ENCODE measurements at regions not wholly inside any gene's neighbourhood (a gene's known extent, or its start where the extent isn't known, plus 50 kb on each side); places are given as distances from the start of the nearest gene placed in this dataset.

- no peak overlapping the region for H3K27ac ChIP-seq
- no peak overlapping the region for H3K4me3 ChIP-seq
- H3K27me3 ChIP-seq: no peaks in the 10 kb centered on the region
- 67 to 79% (median 71%) methylated on average over 4 of the region's 4 CpGs for WGBS, 5 donors
- H3K36me3 ChIP-seq: no peaks in the 10 kb centered on the region
- no peak for DNase-seq
- no peaks in the 10 kb centered on the region for H3K9me3 ChIP-seq
- TF ChIP-seq CTCF (IDR thresholded peaks at IDR 0.05) (no peak), EP300 (IDR thresholded peaks at IDR 0.05) (no peak), POLR2AphosphoS5 (IDR thresholded peaks at IDR 0.05) (no peak), POLR2A (IDR thresholded peaks at IDR 0.05) (no peak)
- H3K4me1 ChIP-seq: peaks cover 0 to 7% (median 0%) of the 10 kb centered on the region in 4 donors
- intact Hi-C loops (cut with DNase I; ENCODE audit: low total_unique reads): no loop called here
Observed at GRCh38 chr18:27860011-27860410, 316.9 kb downstream of the CDH2 start.

- Histone ChIP-seq H3K4me3 (no peak overlapping the region), H3K27me3 (no peaks in the 10 kb centered on the region), H3K27ac (no peak overlapping the region), H3K4me1 (peaks cover 0 to 7% (median 0%) of the 10 kb centered on the region in 4 donors), H3K36me3 (no peaks in the 10 kb centered on the region), H3K9me3 (no peaks in the 10 kb centered on the region)
- TF ChIP-seq EP300 (IDR thresholded peaks at IDR 0.05) (no peak), POLR2A (IDR thresholded peaks at IDR 0.05) (no peak), POLR2AphosphoS5 (IDR thresholded peaks at IDR 0.05) (no peak), CTCF (IDR thresholded peaks at IDR 0.05) (no peak)
- no peak for DNase-seq
- 89 to 100% (median 97%) methylated on average over 1 of the region's 1 CpG for WGBS, 5 donors
- intact Hi-C loops (cut with DNase I; ENCODE audit: low total_unique reads): no loop called here
Observed at GRCh38 chr18:27856820-27857219, 320.1 kb downstream of the CDH2 start.

GRCh38 chr18:27855486-27855885 is 321.4 kb downstream of the CDH2 start:
- Histone ChIP-seq H3K36me3 (no peaks in the 10 kb centered on the region), H3K27ac (no peak overlapping the region), H3K9me3 (no peaks in the 10 kb centered on the region), H3K4me3 (no peak overlapping the region), H3K27me3 (no peaks in the 10 kb centered on the region), H3K4me1 (peaks cover 0 to 1% (median 0%) of the 10 kb centered on the region in 4 donors)
- intact Hi-C loops (cut with DNase I; ENCODE audit: low total_unique reads): no loop called here
- TF ChIP-seq POLR2AphosphoS5 (IDR thresholded peaks at IDR 0.05) (no peak), CTCF (IDR thresholded peaks at IDR 0.05) (no peak), EP300 (IDR thresholded peaks at IDR 0.05) (no peak), POLR2A (IDR thresholded peaks at IDR 0.05) (no peak)
- DNase-seq: no peak

GRCh38 chr18:27854631-27855030 is 322.3 kb downstream of the CDH2 start:
- Histone ChIP-seq H3K36me3 (no peaks in the 10 kb centered on the region), H3K4me3 (no peak overlapping the region), H3K27me3 (no peaks in the 10 kb centered on the region), H3K4me1 (no peaks in the 10 kb centered on the region), H3K9me3 (no peaks in the 10 kb centered on the region), H3K27ac (no peak overlapping the region)
- intact Hi-C loops (cut with DNase I; ENCODE audit: low total_unique reads): no loop called here
- 89 to 96% (median 91%) methylated on average over 1 of the region's 1 CpG for WGBS, 5 donors
- TF ChIP-seq CTCF (IDR thresholded peaks at IDR 0.05) (no peak), POLR2AphosphoS5 (IDR thresholded peaks at IDR 0.05) (no peak), EP300 (IDR thresholded peaks at IDR 0.05) (no peak), POLR2A (IDR thresholded peaks at IDR 0.05) (no peak)
- DNase-seq: no peak
